Keratinocyte (primary cell): ENCODE measurements at regions not wholly inside any gene's neighbourhood (a gene's known extent, or its start where the extent isn't known, plus 50 kb on each side); places are given as distances from the start of the nearest gene placed in this dataset.
A peak's percentile ranks its signal among the peaks of the same experiment; 100 is the strongest.
"Not testable (repeated sequence)": the region's sequence is repeated elsewhere in the genome, so short reads cannot be mapped to it uniquely, and the experiment has no call there.

Experiments used
- DNase-seq: peaks from one replicate; pipeline ENCODE4 v3.0.0-alpha.2; 2011; ENCODE audit warnings: low read depth, missing footprints, low spot score
- FAIRE-seq: peaks from 2 replicates; lab custom pipeline; 2011; peaks lifted over from hg19 to GRCh38; lab: Jason Lieb, UNC
- H2AFZ ChIP-seq: 2 replicates; pipeline ENCODE4 v1.6.0; 2012; ENCODE audit warnings: low read length, control low read depth, inconsistent platforms; ENCODE audit not compliant: control insufficient read depth
- H3K27ac ChIP-seq: 2 replicates; pipeline ENCODE4 v1.5.1; 2011; ENCODE audit warnings: low read length; ENCODE audit not compliant: control insufficient read depth, insufficient read depth
- H3K27me3 ChIP-seq: 3 replicates; pipeline ENCODE4 v1.6.0; 2011; ENCODE audit warnings: low read length; ENCODE audit not compliant: control insufficient read depth, insufficient read depth; ENCODE audit errors: extremely low read depth
- H3K36me3 ChIP-seq, 2 experiments: 2 replicates in 1 of 2; 3 replicates in 1 of 2; pipeline ENCODE4 v1.5.1; 2011; ENCODE audit warnings: low read length in 2 of 2, mild to moderate bottlenecking in 1 of 2; ENCODE audit not compliant: control insufficient read depth in 2 of 2, insufficient read depth in 2 of 2; ENCODE audit errors: extremely low read depth in 1 of 2
- H3K4me1 ChIP-seq: 3 replicates; pipeline ENCODE4 v1.5.1; 2011; ENCODE audit warnings: low read length; ENCODE audit not compliant: control insufficient read depth, insufficient read depth; ENCODE audit errors: extremely low read depth
- H3K4me2 ChIP-seq: 3 replicates; pipeline ENCODE4 v1.6.0; 2011; ENCODE audit warnings: low read depth, low read length; ENCODE audit not compliant: control insufficient read depth, insufficient read depth; ENCODE audit errors: extremely low read depth
- H3K4me3 ChIP-seq, 3 experiments: fragments of 200-600 bp in 1 of 3; sonication (generic) in 1 of 3; 2 replicates in 2 of 3; 3 replicates in 1 of 3; pipeline ENCODE4 v1.5.1; 2011 to 2016; ENCODE audit warnings: low read length in 3 of 3, mild to moderate bottlenecking in 3 of 3, control low read depth in 2 of 3, inconsistent platforms in 1 of 3, low read depth in 1 of 3, mixed read lengths in 1 of 3, mixed run types in 1 of 3, moderate library complexity in 1 of 3; ENCODE audit not compliant: control insufficient read depth in 2 of 3, insufficient read depth in 2 of 3; ENCODE audit errors: extremely low read depth in 1 of 3
- H3K79me2 ChIP-seq: 2 replicates; pipeline ENCODE4 v1.6.0; 2012; ENCODE audit warnings: low read length; ENCODE audit not compliant: control insufficient read depth, insufficient read depth
- H3K9ac ChIP-seq: 3 replicates; pipeline ENCODE4 v1.6.0; 2011; ENCODE audit warnings: low read length; ENCODE audit not compliant: control insufficient read depth, insufficient read depth; ENCODE audit errors: extremely low read depth
- H3K9me1 ChIP-seq: 3 replicates; pipeline ENCODE4 v1.6.0; 2011; ENCODE audit warnings: low read length; ENCODE audit not compliant: control insufficient read depth, insufficient read depth; ENCODE audit errors: extremely low read depth
- H3K9me3 ChIP-seq: 2 replicates; pipeline ENCODE4 v1.5.1; 2012; ENCODE audit warnings: low read depth, low read length; ENCODE audit not compliant: control insufficient read depth
- H4K20me1 ChIP-seq: 3 replicates; pipeline ENCODE4 v1.6.0; 2011; ENCODE audit warnings: low read length; ENCODE audit not compliant: control insufficient read depth, insufficient read depth; ENCODE audit errors: extremely low read depth
- dilution Hi-C: fragments of 300-500 bp; cut with MboI; formaldehyde crosslinking; loops from one replicate; pipeline ENCODE4 v1.7.0; 2020; ENCODE audit warnings: low sequenced_read_pairs; ENCODE audit not compliant: extremely low pct_ligation_motif_present

DNA sequence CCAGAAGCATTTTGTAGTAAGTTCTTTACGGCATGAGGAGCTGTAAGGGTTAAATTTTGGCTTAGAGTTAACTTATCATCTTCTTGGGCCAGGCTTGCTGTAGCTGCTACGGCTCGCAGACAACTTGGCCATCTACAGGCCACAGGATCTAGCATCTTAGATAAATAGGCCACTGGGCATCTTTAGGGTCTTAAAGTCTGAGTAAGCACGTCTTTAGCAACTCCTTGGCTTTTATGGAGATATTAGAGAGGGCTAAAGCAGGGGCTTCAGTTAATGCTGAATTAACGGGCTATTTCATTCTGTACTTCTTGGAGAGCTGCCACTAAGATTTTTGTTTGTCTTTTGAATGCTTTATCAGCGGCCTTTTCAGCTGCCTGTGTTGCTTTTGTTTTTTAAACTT, 129.0 kb downstream of the ART5 start:
- H3K9me3 ChIP-seq, H2AFZ ChIP-seq, H4K20me1 ChIP-seq, H3K79me2 ChIP-seq, FAIRE-seq, H3K27me3 ChIP-seq, H3K4me1 ChIP-seq, dilution Hi-C loops, H3K36me3 ChIP-seq, H3K4me3 ChIP-seq, H3K4me2 ChIP-seq, DNase-seq, H3K9me1 ChIP-seq, H3K9ac ChIP-seq, H3K27ac ChIP-seq: not testable (repeated sequence)

DNA sequence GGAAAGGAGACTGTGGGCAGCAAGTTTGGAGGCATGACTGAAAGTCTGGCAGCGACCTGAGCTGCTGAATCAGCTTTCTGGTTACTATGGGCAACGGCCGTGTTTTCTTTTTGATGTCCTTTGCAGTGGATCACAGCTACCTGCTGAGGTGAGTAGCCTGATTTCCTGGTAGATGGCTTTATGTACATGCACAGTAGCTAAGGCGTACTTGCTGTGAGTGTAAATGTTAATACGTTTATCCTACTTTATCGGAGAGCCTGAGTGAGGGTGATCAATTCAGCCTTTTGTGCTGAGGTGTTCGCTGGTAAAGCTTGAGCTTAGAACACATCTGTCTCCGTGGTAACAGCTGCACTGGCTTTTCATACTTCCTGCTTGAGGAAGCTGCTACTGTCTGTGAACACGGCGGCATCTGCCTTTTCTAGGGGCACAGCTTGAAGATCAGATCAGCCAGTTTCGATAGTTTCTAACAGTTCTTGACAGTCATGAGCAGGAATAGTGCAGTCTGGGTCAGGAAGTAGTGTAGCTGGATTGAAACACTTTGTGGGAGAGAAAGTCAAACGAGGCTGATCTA, 129.6 kb downstream of the ART5 start:
- DNase-seq, H4K20me1 ChIP-seq, H3K4me3 ChIP-seq, H3K9me1 ChIP-seq, H3K4me2 ChIP-seq, H3K9ac ChIP-seq, H3K36me3 ChIP-seq, H3K4me1 ChIP-seq, H3K27me3 ChIP-seq, H3K9me3 ChIP-seq, H3K27ac ChIP-seq, H3K79me2 ChIP-seq, H2AFZ ChIP-seq, FAIRE-seq, dilution Hi-C loops: not testable (repeated sequence)

GRCh38 chr11:3511416-3512132, 130.2 kb downstream of the ART5 start:
- dilution Hi-C loops = not testable (repeated sequence)

DNA sequence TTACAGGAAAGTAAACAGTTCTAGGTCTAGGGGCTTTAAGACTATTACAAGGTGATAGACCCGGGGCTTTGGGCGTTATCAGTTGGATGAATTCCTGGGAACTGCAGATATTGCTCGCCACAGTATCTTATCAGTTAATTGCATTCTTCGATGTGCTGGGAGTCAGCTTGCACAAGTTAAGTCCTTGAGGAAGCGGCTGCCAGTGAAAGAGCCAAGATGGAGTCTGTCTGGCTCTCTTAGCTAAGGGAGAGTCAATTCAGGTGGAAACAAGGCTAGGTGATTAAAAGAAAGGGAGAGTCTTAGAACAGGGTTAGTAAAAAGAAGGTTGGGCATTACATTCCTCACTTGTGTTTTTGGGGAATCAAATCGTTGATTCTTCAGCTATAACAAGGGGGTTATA, 130.6 kb upstream of the ZNF195 start:
- H3K27me3 ChIP-seq, H3K9me3 ChIP-seq, DNase-seq, H3K79me2 ChIP-seq, H3K36me3 ChIP-seq, H3K4me2 ChIP-seq, H3K4me3 ChIP-seq, H3K9me1 ChIP-seq, H2AFZ ChIP-seq, H3K4me1 ChIP-seq, H3K9ac ChIP-seq, H4K20me1 ChIP-seq, H3K27ac ChIP-seq, dilution Hi-C loops, FAIRE-seq: not testable (repeated sequence)

More at GRCh38 chr11:3511416-3512132, 130.2 kb downstream of the ART5 start:
- not testable (repeated sequence) for H3K9ac ChIP-seq, H3K79me2 ChIP-seq, H3K4me1 ChIP-seq, H3K27ac ChIP-seq, H3K9me1 ChIP-seq, DNase-seq, H3K4me3 ChIP-seq, H3K36me3 ChIP-seq, H3K9me3 ChIP-seq, FAIRE-seq, H2AFZ ChIP-seq, H3K27me3 ChIP-seq, H4K20me1 ChIP-seq
- peak overlapping the region; percentile 22 for H3K4me2 ChIP-seq

- H4K20me1 ChIP-seq, H3K27me3 ChIP-seq, H3K9me1 ChIP-seq, H3K4me3 ChIP-seq, H3K9me3 ChIP-seq, H3K36me3 ChIP-seq, H3K4me1 ChIP-seq, H3K79me2 ChIP-seq, DNase-seq, dilution Hi-C loops, H3K27ac ChIP-seq, H2AFZ ChIP-seq, H3K4me2 ChIP-seq, H3K9ac ChIP-seq, FAIRE-seq: not testable (repeated sequence)
Observed at GRCh38 chr11:3499198-3499597, 120.3 kb upstream of the ZNF195 start.
